Jurkat, Clone E6-1 (cell line): ENCODE measurements at regions not wholly inside any gene's neighbourhood (a gene's known extent, or its start where the extent isn't known, plus 50 kb on each side); places are given as distances from the start of the nearest gene placed in this dataset.

ENCODE experiments used
- DNase-seq: peaks from one replicate; pipeline ENCODE4 v3.0.0-alpha.2; 2011; ENCODE audit warnings: low read depth, low spot score
- H3K4me3 ChIP-seq: 2 replicates; pipeline ENCODE4 v1.5.1; 2011; ENCODE audit warnings: mild to moderate bottlenecking, low read length, control low read depth, moderate library complexity

GRCh38 chr7:41481353-41481752, 221.5 kb downstream of the INHBA start:
- no peak overlapping the region for H3K4me3 ChIP-seq
- no peak for DNase-seq

GRCh38 chr7:41478187-41478586, 224.7 kb downstream of the INHBA start:
- DNase-seq = no peak
- H3K4me3 ChIP-seq = no peak overlapping the region

GRCh38 chr7:41476460-41476803, 226.5 kb downstream of the INHBA start:
- DNase-seq = no peak
- no peak overlapping the region for H3K4me3 ChIP-seq

GRCh38 chr7:41475801-41476459, 227.0 kb downstream of the INHBA start:
- no peak overlapping the region for H3K4me3 ChIP-seq
- DNase-seq = no peak

- H3K4me3 ChIP-seq = no peak overlapping the region
- DNase-seq = no peak
Observed at GRCh38 chr7:41472427-41473125, 230.3 kb downstream of the INHBA start.

GRCh38 chr7:41470081-41470480, 232.8 kb downstream of the INHBA start:
- no peak overlapping the region for H3K4me3 ChIP-seq
- no peak for DNase-seq

- no peak for DNase-seq
- no peak overlapping the region for H3K4me3 ChIP-seq
Observed at GRCh38 chr7:41467596-41467995, 235.3 kb downstream of the INHBA start.

- no peak for DNase-seq
Observed at GRCh38 chr7:41466760-41467384, 236.0 kb downstream of the INHBA start.

GRCh38 chr7:41465571-41465970, 237.3 kb downstream of the INHBA start:
- no peak for DNase-seq
- H3K4me3 ChIP-seq = no peak overlapping the region

More at GRCh38 chr7:41466760-41467384, 236.0 kb downstream of the INHBA start:
- H3K4me3 ChIP-seq = no peak overlapping the region

GRCh38 chr7:41463770-41464470, 239.0 kb downstream of the INHBA start:
- no peak overlapping the region for H3K4me3 ChIP-seq
- no peak for DNase-seq

GRCh38 chr7:41459623-41460261, 243.1 kb downstream of the INHBA start:
- DNase-seq = no peak
- H3K4me3 ChIP-seq = no peak overlapping the region

- DNase-seq = no peak
- H3K4me3 ChIP-seq = no peak overlapping the region
Observed at GRCh38 chr7:41459183-41459582, 243.7 kb downstream of the INHBA start.

GRCh38 chr7:41457832-41458437, 245.0 kb downstream of the INHBA start:
- H3K4me3 ChIP-seq = no peak overlapping the region
- no peak for DNase-seq

- DNase-seq = no peak
- H3K4me3 ChIP-seq = no peak overlapping the region
Observed at GRCh38 chr7:41451826-41452225, 251.1 kb downstream of the INHBA start.

- DNase-seq = no peak
- no peak overlapping the region for H3K4me3 ChIP-seq
Observed at GRCh38 chr7:41449694-41450093, 253.2 kb downstream of the INHBA start.

GRCh38 chr7:41449286-41449685, 253.6 kb downstream of the INHBA start:
- DNase-seq = no peak
- no peak overlapping the region for H3K4me3 ChIP-seq

- H3K4me3 ChIP-seq = no peak overlapping the region
- no peak for DNase-seq
Observed at GRCh38 chr7:41448104-41448503, 254.8 kb downstream of the INHBA start.

- DNase-seq = no peak
- no peak overlapping the region for H3K4me3 ChIP-seq
Observed at GRCh38 chr7:41447450-41448042, 255.3 kb downstream of the INHBA start.
